ENCODE measurements at regions not wholly inside any gene's neighbourhood (a gene's known extent, or its start where the extent isn't known, plus 50 kb on each side); places are given as distances from the start of the nearest gene placed in this dataset.

DNA sequence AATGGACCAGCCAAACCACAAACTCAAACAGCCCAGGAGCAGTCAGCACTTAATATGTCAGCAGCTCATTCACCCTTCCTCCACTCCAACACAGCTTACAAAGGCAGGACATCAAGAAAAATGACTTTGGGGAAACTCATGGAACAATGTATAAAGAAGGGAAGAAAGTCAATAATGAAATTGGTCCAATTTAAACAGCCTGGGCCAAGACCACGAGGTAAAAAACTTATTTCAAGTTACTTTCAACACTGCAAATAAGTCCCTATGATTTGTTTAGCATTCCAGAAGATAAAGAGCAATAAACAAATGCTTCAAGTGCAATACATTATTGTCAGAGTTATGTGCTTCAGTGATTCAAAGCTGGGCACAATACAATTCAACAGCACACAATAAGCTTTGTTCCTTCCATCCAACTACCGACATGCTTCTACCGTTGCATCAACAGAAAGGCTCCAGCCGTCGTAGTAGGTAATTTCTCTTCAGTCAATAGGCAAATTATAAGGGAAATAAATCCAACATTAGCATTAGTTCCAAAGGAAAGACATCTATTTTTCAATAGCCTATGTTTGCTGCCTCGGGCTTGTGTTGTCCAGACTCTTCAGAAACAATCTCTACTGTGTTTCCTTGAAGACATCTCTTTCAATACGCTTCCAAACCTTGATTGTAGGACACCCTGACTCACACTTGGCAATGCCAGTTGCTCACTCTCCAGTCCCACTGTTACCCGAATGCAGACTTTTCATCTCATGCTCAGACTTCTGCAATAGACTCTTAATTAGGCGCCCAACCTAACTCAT, 225.7 kb downstream of the NUAK1 start:
- no peaks in the 10 kb centered on the region for H3K4me1 Mint-ChIP-seq (ENCODE audit: low read depth)
- ChIA-PET POLR2A (no interaction called here), CTCF (no interaction called here)
- H3K27me3 Mint-ChIP-seq: peaks cover 2% of the 10 kb centered on the region
- intact Hi-C loops (cut with micrococcal nuclease): no loop called here
- H3K27ac Mint-ChIP-seq: no peak overlapping the region
- no peaks in the 10 kb centered on the region for H3K9me3 Mint-ChIP-seq
- H3K36me3 Mint-ChIP-seq: no peaks in the 10 kb centered on the region
- no peak for DNase-seq
- H3K4me3 Mint-ChIP-seq: no peak overlapping the region

- no peak overlapping the region for H3K4me3 Mint-ChIP-seq
Measured at GRCh38 chr12:105915997-105916759, 222.6 kb downstream of the NUAK1 start.

DNA sequence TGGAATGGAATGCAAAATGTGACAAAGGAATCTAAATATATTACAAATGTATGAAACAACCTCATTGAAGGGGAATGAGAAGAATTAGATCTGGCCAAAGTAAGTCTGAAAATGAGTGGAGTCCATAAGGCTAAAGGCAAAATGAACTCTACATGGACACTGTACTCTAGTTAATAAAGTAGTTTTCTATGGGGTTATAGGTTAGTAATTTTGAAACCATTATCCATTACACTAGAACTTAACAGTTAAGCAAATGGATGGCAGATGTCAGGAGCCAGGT, 222.1 kb downstream of the NUAK1 start:
- intact Hi-C loops (cut with micrococcal nuclease): no loop called here
- ChIA-PET POLR2A (no interaction called here), CTCF (no interaction called here)
- Mint-ChIP-seq H3K27ac (no peak overlapping the region), H3K4me1 (ENCODE audit: low read depth) (no peaks in the 10 kb centered on the region), H3K36me3 (no peaks in the 10 kb centered on the region), H3K4me3 (no peak overlapping the region), H3K9me3 (no peaks in the 10 kb centered on the region), H3K27me3 (peaks cover 2% of the 10 kb centered on the region)
- no peak for DNase-seq

More at GRCh38 chr12:105915997-105916759, 222.6 kb downstream of the NUAK1 start:
- intact Hi-C loops (cut with micrococcal nuclease): no loop called here
- no peaks in the 10 kb centered on the region for H3K4me1 Mint-ChIP-seq (ENCODE audit: low read depth)
- DNase-seq: no peak
- no peaks in the 10 kb centered on the region for H3K36me3 Mint-ChIP-seq
- CTCF ChIA-PET: no interaction called here
- peaks cover 2% of the 10 kb centered on the region for H3K27me3 Mint-ChIP-seq
- H3K9me3 Mint-ChIP-seq: no peaks in the 10 kb centered on the region
- H3K27ac Mint-ChIP-seq: no peak overlapping the region
- POLR2A ChIA-PET: no interaction called here

DNA sequence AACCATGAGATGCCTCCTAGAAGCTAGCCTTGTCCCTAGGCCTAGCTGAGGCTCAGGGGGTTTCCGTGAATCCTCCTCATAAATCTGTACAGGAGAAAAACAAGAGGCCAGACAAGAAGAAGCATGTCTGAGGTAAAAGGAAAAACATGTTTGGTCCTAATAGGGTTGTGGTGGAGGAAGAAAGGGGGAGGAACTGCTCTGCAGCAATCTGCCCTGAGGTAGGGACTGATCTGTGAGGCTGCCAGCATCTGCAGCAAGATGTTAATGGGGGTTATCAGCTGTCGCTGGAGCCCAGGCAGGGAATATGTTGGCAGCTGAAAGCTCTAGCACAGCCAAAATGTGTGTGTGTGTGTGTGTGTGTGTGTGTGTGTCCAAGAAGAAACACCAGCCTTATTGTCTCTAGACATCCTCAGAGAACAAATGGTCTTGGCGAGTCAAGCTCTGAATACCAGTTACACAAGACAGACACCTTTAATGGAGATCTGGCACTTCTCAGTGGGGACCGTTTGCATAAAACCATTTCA, 218.5 kb downstream of the NUAK1 start:
- Mint-ChIP-seq H3K4me3 (no peak overlapping the region), H3K9me3 (no peaks in the 10 kb centered on the region), H3K27ac (no peak overlapping the region), H3K36me3 (no peaks in the 10 kb centered on the region), H3K4me1 (ENCODE audit: low read depth) (no peaks in the 10 kb centered on the region), H3K27me3 (peaks cover 2% of the 10 kb centered on the region)
- intact Hi-C loops (cut with micrococcal nuclease): no loop called here
- DNase-seq: no peak
- ChIA-PET CTCF (no interaction called here), POLR2A (no interaction called here)

- no peaks in the 10 kb centered on the region for H3K4me1 Mint-ChIP-seq (ENCODE audit: low read depth)
- ChIA-PET CTCF (no interaction called here), POLR2A (no interaction called here)
- intact Hi-C loops (cut with micrococcal nuclease): no loop called here
- DNase-seq: no peak
- H3K36me3 Mint-ChIP-seq: no peaks in the 10 kb centered on the region
- H3K4me3 Mint-ChIP-seq: no peak overlapping the region
- no peak overlapping the region for H3K27ac Mint-ChIP-seq
- no peaks in the 10 kb centered on the region for H3K9me3 Mint-ChIP-seq
- H3K27me3 Mint-ChIP-seq: peaks cover 2% of the 10 kb centered on the region
Measured at GRCh38 chr12:105921055-105921454, 217.7 kb downstream of the NUAK1 start.

DNA sequence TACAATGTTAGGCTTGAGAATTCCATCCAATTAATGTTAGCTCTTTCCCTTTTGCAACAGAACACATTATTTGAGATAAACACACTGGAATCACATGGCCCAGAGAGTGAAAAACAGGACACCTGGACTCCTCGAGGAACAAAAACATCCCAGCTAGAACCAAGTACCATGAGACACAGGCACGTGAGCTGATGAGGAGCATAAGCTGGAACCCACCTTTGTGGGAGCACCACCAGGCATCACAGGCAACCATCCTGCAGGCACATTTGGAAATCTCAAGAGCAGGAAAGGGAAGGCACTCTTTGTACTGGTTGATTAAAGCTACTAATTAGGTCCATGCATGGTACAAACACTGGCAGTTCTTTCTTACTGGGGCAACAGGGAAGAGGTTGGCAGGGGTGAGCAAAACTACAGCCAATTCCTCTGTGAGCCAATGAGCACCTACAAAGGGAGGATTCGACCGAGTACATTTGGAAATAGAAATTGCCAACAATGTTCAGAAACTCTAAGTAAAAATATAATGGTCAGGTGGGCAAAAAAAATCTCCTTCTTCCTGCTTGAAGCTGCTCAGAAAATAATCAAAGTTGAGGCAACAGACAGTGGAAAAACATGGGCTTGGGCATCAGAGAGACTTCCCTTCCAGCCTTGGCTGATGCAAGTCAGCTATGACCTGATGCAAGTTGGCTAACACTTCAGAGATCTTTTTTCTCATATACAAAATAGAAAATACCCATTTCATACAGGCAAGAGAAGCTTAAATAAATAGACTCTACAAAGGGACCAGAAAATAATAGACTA, 216.7 kb downstream of the NUAK1 start:
- Mint-ChIP-seq H3K27ac (no peak overlapping the region), H3K9me3 (no peaks in the 10 kb centered on the region), H3K36me3 (no peaks in the 10 kb centered on the region), H3K4me1 (ENCODE audit: low read depth) (no peaks in the 10 kb centered on the region), H3K4me3 (no peak overlapping the region), H3K27me3 (no peaks in the 10 kb centered on the region)
- CTCF ChIA-PET: no interaction called here
- no peak for DNase-seq
- POLR2A ChIA-PET: no interaction called here
- intact Hi-C loops (cut with micrococcal nuclease): no loop called here

- no peaks in the 10 kb centered on the region for H3K9me3 Mint-ChIP-seq
- no peak overlapping the region for H3K4me3 Mint-ChIP-seq
- CTCF ChIA-PET: interaction anchor here (0.7 kb wide), 1 partner anchor 281 kb away, joined by 3 read pairs; no protein-coding TSS in a partner anchor
- intact Hi-C loops (cut with micrococcal nuclease): no loop called here
- H3K27ac Mint-ChIP-seq: no peak overlapping the region
- POLR2A ChIA-PET: no interaction called here
- H3K36me3 Mint-ChIP-seq: no peaks in the 10 kb centered on the region
- no peaks in the 10 kb centered on the region for H3K4me1 Mint-ChIP-seq (ENCODE audit: low read depth)
- H3K27me3 Mint-ChIP-seq: no peaks in the 10 kb centered on the region
- no peak for DNase-seq
Measured at GRCh38 chr12:105922670-105923102, 216.1 kb downstream of the NUAK1 start.

DNA sequence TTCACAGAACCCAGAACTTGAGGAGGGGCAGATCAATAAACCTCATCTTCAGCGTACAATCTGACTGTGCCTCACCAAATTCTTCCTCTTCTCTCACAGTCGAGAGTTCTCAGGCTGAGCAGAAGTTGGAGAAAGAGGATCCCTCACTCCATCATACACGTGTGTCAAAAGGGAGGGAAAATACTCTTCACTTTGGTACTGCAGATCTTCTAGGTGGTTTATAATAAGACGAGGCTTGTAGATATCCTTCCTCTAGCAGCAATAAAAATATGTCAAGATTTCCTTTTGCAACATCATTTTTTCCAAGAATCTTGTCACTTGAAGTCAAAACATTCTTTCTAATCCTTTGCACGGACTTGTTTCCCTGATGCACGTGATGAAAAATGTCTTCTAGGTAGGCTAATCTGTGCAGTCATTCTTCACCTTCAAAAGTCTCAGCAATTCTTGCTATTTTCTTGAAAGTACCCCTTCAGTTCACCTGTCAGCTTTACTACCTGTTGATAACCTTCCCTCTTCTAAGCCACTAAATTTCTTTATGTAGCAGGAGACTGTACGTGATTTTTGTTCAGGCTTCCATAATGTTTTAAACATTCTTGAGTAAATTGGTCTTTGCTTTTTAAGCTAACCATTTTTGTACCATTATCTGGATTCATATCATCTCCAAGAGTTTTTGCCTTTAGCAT, 214.1 kb downstream of the NUAK1 start:
- Mint-ChIP-seq H3K27ac (no peak overlapping the region), H3K36me3 (no peaks in the 10 kb centered on the region), H3K9me3 (no peaks in the 10 kb centered on the region), H3K4me1 (ENCODE audit: low read depth) (no peaks in the 10 kb centered on the region), H3K4me3 (no peak overlapping the region), H3K27me3 (no peaks in the 10 kb centered on the region)
- CTCF ChIA-PET: interaction anchor here (0.7 kb wide), 1 partner anchor 98 kb away, joined by 3 read pairs; no protein-coding TSS in a partner anchor
- intact Hi-C loops (cut with micrococcal nuclease): no loop called here
- POLR2A ChIA-PET: no interaction called here
- no peak for DNase-seq

DNA sequence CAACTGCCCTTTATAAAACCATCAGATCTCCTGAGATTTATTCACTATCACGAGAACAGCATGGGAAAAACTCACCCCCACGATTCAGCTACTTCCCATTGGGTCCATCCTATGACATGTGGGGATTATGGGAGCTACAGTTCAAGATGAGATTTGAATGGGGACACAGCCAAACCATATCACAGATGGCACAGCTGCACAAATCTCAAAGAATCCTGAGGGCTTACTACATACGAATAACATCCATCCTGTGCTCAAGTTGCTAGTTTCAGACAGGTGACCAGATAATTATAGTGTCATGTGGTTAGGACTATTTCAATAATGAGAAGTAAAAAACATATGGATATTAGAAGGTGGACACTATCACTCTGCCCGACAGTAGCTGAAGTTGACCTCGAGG, 211.2 kb downstream of the NUAK1 start:
- Mint-ChIP-seq H3K4me1 (ENCODE audit: low read depth) (no peaks in the 10 kb centered on the region), H3K9me3 (no peaks in the 10 kb centered on the region), H3K4me3 (no peak overlapping the region), H3K27me3 (no peaks in the 10 kb centered on the region), H3K27ac (no peak overlapping the region), H3K36me3 (no peaks in the 10 kb centered on the region)
- intact Hi-C loops (cut with micrococcal nuclease): no loop called here
- CTCF ChIA-PET: no interaction called here
- POLR2A ChIA-PET: no interaction called here
- DNase-seq: no peak

DNA sequence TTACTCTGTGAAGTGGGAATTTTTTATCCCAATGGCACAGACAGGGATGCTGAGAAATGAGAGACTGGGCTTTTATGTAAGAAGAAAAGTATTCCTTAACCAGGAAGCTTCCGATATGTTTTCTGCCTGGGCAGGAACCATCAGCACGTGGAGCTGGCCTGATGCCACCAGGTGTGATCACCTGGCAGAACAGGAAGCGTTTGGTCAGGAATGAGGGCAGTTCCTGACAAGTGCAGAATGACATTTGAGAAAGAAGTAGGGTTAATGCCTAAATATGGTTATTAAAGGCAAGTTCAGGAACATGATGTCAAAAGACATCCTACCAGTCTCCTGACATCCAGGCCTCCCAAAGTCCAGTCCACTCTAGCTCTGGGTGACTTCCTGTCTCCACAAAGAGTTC, 210.3 kb downstream of the NUAK1 start:
- Mint-ChIP-seq H3K9me3 (no peaks in the 10 kb centered on the region), H3K27ac (no peak overlapping the region), H3K27me3 (no peaks in the 10 kb centered on the region), H3K4me3 (no peak overlapping the region), H3K36me3 (no peaks in the 10 kb centered on the region), H3K4me1 (ENCODE audit: low read depth) (no peaks in the 10 kb centered on the region)
- intact Hi-C loops (cut with micrococcal nuclease): no loop called here
- CTCF ChIA-PET: no interaction called here
- POLR2A ChIA-PET: interaction anchor here (0.6 kb wide), 1 partner anchor 504 kb away, joined by 3 read pairs; no protein-coding TSS in a partner anchor
- DNase-seq: no peak

DNA sequence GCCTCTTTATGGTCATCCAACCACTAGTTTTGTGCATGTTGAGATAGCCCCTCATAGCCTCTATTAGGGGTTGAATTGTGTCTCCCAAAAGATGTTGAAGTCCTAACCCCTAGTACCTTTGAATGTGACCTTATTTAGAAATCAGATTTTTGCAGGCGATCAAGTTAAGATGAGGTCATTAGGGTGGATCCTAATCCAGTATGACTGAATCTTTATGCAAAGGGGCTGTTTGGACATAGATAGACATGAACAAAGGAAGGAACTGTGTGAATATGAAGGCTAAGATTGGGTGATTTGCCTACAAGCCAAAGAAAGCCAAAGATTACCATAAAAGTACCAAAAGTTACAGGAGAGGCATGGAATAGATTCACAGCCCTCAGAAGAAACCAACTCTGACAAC, 209.6 kb downstream of the NUAK1 start:
- CTCF ChIA-PET: no interaction called here
- H3K4me3 Mint-ChIP-seq: no peak overlapping the region

More for the DNA sequence above, 209.6 kb downstream of the NUAK1 start:
- H3K9me3 Mint-ChIP-seq: no peaks in the 10 kb centered on the region
- no peaks in the 10 kb centered on the region for H3K4me1 Mint-ChIP-seq (ENCODE audit: low read depth)
- POLR2A ChIA-PET: no interaction called here
- DNase-seq: no peak
- H3K36me3 Mint-ChIP-seq: no peaks in the 10 kb centered on the region
- no peak overlapping the region for H3K27ac Mint-ChIP-seq
- intact Hi-C loops (cut with micrococcal nuclease): no loop called here
- no peaks in the 10 kb centered on the region for H3K27me3 Mint-ChIP-seq
